HG03196 (cell line): ENCODE measurements at regions not wholly inside any gene's neighbourhood (a gene's known extent, or its start where the extent isn't known, plus 50 kb on each side); places are given as distances from the start of the nearest gene placed in this dataset.
"Not testable (repeated sequence)": the region's sequence is repeated elsewhere in the genome, so short reads cannot be mapped to it uniquely, and the experiment has no call there.

Experiments
- ATAC-seq: cut with Tn5 transposase; IDR thresholded peaks from one replicate; pipeline ENCODE4 v1.9.1; 2021; ENCODE audit not compliant: unreplicated experiment

- ATAC-seq, result no peak
Measured at GRCh38 chr7:67463983-67464382, 467.4 kb downstream of the TYW1 start.

- ATAC-seq, result no peak
Measured at GRCh38 chr7:67466109-67466508, 469.5 kb downstream of the TYW1 start.

- no peak for ATAC-seq
Measured at GRCh38 chr7:67470256-67470751, 473.7 kb downstream of the TYW1 start.

- ATAC-seq, result no peak
Measured at GRCh38 chr7:67475293-67475692, 478.7 kb downstream of the TYW1 start.

GRCh38 chr7:67478066-67478465 is 481.4 kb downstream of the TYW1 start:
- no peak for ATAC-seq

- ATAC-seq, result no peak
Measured at GRCh38 chr7:67484244-67484751, 487.7 kb downstream of the TYW1 start.

GRCh38 chr7:67486401-67486800 is 489.8 kb downstream of the TYW1 start:
- no peak for ATAC-seq

- ATAC-seq, result no peak
Measured at GRCh38 chr7:67487316-67487715, 490.7 kb downstream of the TYW1 start.

GRCh38 chr7:67489881-67490280 is 493.2 kb downstream of the TYW1 start:
- no peak for ATAC-seq

- ATAC-seq, result no peak
Measured at GRCh38 chr7:67493366-67493765, 496.7 kb downstream of the TYW1 start.

- no peak for ATAC-seq
Measured at GRCh38 chr7:67496589-67496988, 500.0 kb downstream of the TYW1 start.

- ATAC-seq, result not testable (repeated sequence)
Measured at GRCh38 chr7:67497914-67498313, 501.3 kb downstream of the TYW1 start.

- no peak for ATAC-seq
Measured at GRCh38 chr7:67502929-67503328, 506.3 kb downstream of the TYW1 start.

- ATAC-seq, result no peak
Measured at GRCh38 chr7:67505449-67505848, 508.8 kb downstream of the TYW1 start.

GRCh38 chr7:67512481-67512880 is 515.8 kb downstream of the TYW1 start:
- ATAC-seq, result no peak

- ATAC-seq, result no peak
Measured at GRCh38 chr7:67518580-67518979, 521.9 kb downstream of the TYW1 start.

GRCh38 chr7:67519171-67519570 is 522.5 kb downstream of the TYW1 start:
- no peak for ATAC-seq

- ATAC-seq, result no peak
Measured at GRCh38 chr7:67522504-67522903, 525.9 kb downstream of the TYW1 start.

GRCh38 chr7:67523713-67524112 is 527.1 kb downstream of the TYW1 start:
- no peak for ATAC-seq

GRCh38 chr7:67525588-67525987 is 529.0 kb downstream of the TYW1 start:
- ATAC-seq, result no peak

GRCh38 chr7:67535241-67535989 is 538.8 kb downstream of the TYW1 start:
- ATAC-seq, result no peak

GRCh38 chr7:67542916-67543315 is 546.3 kb downstream of the TYW1 start:
- ATAC-seq, result no peak
